ENCODE measurements at regions not wholly inside any gene's neighbourhood (a gene's known extent, or its start where the extent isn't known, plus 50 kb on each side); places are given as distances from the start of the nearest gene placed in this dataset.

DNA sequence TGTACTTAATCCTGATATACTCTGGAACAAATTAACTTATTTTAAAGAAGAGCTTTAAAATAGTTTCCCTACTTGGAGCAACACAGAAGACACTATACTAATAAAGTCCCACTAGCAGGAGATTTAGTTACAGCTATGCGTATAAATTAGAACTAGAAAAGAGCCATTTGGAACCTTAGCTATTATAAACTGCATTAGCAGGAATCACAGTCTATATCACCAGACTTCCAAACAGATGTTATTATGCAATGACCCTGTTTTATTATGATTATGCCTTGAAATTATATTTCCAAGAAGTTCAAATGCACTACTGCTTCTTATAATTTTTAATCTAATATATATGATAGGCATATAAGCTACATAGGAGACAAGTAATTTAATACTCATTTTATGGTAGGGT is 95.5 kb upstream of the WDR44 start:
- Histone ChIP-seq H3K36me3 (ENCODE audit: control insufficient read depth, insufficient read depth, low read length) (no peaks in the 10 kb centered on the region), H3K27me3 (ENCODE audit: control insufficient read depth, insufficient read depth, low read length) (no peaks in the 10 kb centered on the region), H3K4me3 (ENCODE audit: low read depth, low read length) (no peak overlapping the region)
- TF ChIP-seq CTCF (IDR thresholded peaks at IDR 0.05; ENCODE audit: insufficient read depth, low read length, poor library complexity, severe bottlenecking), result no peak
- no peak for DNase-seq (ENCODE audit: low read depth)

GRCh38 chrX:118251271-118251670 is 94.6 kb upstream of the WDR44 start:
- H3K27me3 ChIP-seq (ENCODE audit: control insufficient read depth, insufficient read depth, low read length), result no peaks in the 10 kb centered on the region
- H3K36me3 ChIP-seq (ENCODE audit: control insufficient read depth, insufficient read depth, low read length), result no peaks in the 10 kb centered on the region
- H3K4me3 ChIP-seq (ENCODE audit: low read depth, low read length), result no peak overlapping the region
- no peak for DNase-seq (ENCODE audit: low read depth)
- TF ChIP-seq CTCF (IDR thresholded peaks at IDR 0.05; ENCODE audit: insufficient read depth, low read length, poor library complexity, severe bottlenecking), result no peak

DNA sequence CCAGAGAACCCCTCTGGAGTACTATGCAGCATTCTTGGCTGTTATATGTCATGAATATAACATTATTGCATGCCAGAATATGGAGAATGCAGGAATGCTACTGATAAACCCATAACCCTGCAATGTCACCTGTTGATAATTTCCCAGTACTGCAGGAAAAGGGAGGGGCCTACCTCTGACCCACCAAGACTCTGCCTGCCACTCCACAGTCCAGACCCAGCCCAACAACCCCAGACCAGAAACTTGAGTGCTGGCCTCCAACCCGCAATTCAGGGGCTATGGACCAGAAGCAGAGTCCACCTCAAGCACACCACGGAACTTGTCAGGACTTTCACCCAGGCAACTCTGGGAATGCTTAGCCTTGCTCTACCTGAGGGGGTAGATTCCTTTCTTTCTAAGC is 92.9 kb upstream of the WDR44 start:
- TF ChIP-seq CTCF (IDR thresholded peaks at IDR 0.05; ENCODE audit: insufficient read depth, low read length, poor library complexity, severe bottlenecking), result no peak
- H3K27me3 ChIP-seq (ENCODE audit: control insufficient read depth, insufficient read depth, low read length), result no peaks in the 10 kb centered on the region
- H3K4me3 ChIP-seq (ENCODE audit: low read depth, low read length), result no peak overlapping the region
- no peak for DNase-seq (ENCODE audit: low read depth)
- no peaks in the 10 kb centered on the region for H3K36me3 ChIP-seq (ENCODE audit: control insufficient read depth, insufficient read depth, low read length)

GRCh38 chrX:118254611-118255010 is 91.3 kb upstream of the WDR44 start:
- DNase-seq (ENCODE audit: low read depth), result peak; percentile 12
- TF ChIP-seq CTCF (IDR thresholded peaks at IDR 0.05; ENCODE audit: insufficient read depth, low read length, poor library complexity, severe bottlenecking), result peak; percentile 72
- H3K27me3 ChIP-seq (ENCODE audit: control insufficient read depth, insufficient read depth, low read length), result no peaks in the 10 kb centered on the region

DNA sequence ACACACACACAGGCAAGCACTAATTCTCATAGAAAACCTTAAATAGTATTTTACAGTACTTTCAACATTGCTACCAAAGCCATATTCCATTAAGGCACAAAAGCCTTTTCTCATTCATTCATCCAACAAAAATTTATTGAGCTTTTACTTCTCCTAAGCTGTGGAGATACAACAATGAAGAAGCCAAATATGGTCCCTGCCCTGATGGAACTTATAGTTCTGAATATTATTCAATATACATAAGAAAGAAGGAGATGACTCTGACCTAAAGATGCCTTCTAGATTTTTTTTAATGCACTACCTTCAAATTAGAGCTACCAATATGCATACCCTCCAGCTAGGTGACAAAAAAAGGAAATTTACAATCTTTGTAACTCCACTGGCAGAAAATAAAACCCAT is 90.0 kb upstream of the WDR44 start:
- no peaks in the 10 kb centered on the region for H3K27me3 ChIP-seq (ENCODE audit: control insufficient read depth, insufficient read depth, low read length)
- H3K4me3 ChIP-seq (ENCODE audit: low read depth, low read length), result no peak overlapping the region
- no peak for DNase-seq (ENCODE audit: low read depth)
- TF ChIP-seq CTCF (IDR thresholded peaks at IDR 0.05; ENCODE audit: insufficient read depth, low read length, poor library complexity, severe bottlenecking), result no peak
- no peaks in the 10 kb centered on the region for H3K36me3 ChIP-seq (ENCODE audit: control insufficient read depth, insufficient read depth, low read length)

More at GRCh38 chrX:118254611-118255010, 91.3 kb upstream of the WDR44 start:
- Histone ChIP-seq H3K36me3 (ENCODE audit: control insufficient read depth, insufficient read depth, low read length) (no peaks in the 10 kb centered on the region), H3K4me3 (ENCODE audit: low read depth, low read length) (no peak overlapping the region)

DNA sequence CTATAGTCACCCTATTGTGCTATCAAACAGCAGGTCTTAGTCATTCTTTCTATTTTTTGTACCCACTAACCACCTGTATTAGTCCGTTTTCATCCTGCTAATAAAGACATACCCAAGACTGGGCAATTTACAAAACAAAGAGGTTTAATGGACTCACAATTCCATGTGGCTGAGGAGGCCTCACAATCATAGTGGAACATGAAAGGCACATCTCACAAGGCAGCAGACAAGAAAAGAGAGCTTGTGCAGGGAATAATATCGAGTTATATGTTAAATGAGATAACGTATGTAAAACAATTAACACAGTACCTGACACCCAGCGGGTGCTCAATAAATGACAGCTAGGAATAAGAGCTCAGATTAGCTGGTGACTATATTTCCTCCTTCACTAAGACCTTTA is 88.1 kb upstream of the WDR44 start:
- no peak for TF ChIP-seq CTCF (IDR thresholded peaks at IDR 0.05; ENCODE audit: insufficient read depth, low read length, poor library complexity, severe bottlenecking)
- no peak for DNase-seq (ENCODE audit: low read depth)
- Histone ChIP-seq H3K36me3 (ENCODE audit: control insufficient read depth, insufficient read depth, low read length) (no peaks in the 10 kb centered on the region), H3K4me3 (ENCODE audit: low read depth, low read length) (no peak overlapping the region), H3K27me3 (ENCODE audit: control insufficient read depth, insufficient read depth, low read length) (no peaks in the 10 kb centered on the region)

All from kidney epithelial cell (primary cell).